HG03439 (cell line): ENCODE measurements at regions not wholly inside any gene's neighbourhood (a gene's known extent, or its start where the extent isn't known, plus 50 kb on each side); places are given as distances from the start of the nearest gene placed in this dataset.
A peak's percentile ranks its signal among the peaks of the same experiment; 100 is the strongest.

Experiments
- ATAC-seq: cut with Tn5 transposase; IDR thresholded peaks from one replicate; pipeline ENCODE4 v1.9.1; 2021; ENCODE audit warnings: mild to moderate bottlenecking, moderate library complexity; ENCODE audit not compliant: unreplicated experiment

DNA sequence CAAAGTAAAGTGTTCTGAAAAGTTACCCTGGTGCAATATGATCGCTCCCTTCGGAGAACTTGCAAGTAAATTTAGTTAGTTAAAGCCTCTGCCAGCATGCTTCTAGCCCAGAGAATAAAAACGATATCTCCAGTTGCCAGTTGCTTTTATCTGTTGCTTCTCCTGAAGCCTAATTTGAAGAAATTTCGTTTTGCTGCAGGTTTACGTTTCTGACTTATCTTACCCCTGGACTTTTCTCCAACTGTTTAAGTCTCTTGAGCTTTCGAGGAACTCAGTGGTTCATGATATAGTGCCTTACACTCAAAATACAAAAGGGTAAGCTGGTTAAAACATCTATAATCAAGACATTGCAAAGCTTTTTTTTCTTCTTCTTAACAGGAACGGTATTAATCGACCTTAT lies 131.1 kb downstream of the FAM161A start:
- ATAC-seq, result no peak

DNA sequence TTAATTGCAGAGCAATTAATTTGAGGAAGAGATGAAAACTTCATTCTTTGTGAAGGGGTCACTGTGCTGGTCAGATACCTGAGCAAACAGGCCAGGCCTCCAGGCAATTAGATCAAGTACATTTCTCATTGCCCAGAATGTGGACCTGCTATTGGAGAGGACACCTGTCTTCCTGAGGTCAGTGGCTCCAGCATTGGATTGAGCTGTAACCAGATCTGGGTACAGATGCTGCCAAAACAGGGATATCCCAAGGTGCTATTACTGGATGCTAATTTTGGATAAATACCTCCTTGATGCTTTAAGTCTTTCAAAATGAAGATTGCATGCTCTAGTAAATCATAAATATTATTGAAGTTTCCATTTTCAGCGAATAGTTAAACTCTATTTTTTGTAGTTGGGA lies 131.5 kb downstream of the FAM161A start:
- no peak for ATAC-seq

DNA sequence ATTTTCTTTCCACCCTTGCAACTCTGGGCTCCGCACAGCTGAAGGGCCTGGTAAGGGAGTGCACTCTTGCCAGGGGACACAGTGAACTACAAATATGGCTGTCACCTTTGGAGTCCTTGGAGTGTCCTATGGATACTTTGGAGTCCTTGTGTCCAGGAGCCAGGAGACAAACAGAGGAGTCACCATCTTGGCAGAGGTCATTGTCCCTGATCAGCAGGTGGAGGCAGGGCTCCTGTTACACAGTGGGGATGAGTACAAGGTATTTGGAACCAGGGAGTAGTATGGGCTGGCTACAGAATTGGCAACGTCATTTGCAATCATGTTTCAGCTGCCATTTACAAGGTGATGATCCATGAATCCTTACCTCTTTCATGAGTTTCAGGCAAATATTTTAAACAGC lies 132.5 kb downstream of the FAM161A start:
- no peak for ATAC-seq

DNA sequence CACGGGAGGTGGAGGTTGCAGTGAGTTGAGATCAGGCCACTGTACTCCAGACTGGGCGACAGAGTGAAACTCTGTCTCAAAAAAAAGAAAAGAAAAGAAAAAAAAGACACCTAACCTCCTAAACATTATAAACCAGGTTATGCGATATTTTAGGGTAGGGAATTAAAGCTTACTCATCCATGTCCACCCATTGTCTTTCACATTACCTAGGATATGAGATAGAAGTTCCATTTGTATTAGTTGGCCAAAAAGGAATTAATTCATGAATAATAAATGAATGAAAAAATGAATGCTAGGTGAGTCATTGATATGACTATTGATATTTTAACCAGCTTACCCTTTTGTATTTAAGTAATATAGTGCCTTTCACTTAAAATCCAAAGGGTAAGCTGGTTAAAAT lies 132.9 kb downstream of the FAM161A start:
- no peak for ATAC-seq

DNA sequence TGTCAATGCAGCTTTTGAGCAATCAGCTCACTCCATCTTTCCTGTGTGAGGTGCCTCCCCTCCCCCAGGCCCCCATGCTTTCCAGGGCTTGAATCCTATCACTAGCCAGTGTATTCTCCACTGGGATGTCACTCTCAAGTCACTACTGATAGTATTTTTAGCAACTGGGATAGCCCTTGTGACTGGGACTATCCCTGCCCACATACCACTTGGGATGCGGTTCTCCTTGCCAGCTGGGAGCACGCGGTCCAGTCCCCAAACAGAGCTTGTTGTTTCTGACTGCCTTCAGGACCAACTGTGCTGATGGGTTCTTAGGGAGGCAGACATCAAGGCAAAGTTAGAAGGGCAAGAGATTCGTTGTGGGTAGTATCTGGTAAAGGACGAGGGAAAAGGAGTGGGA lies 134.9 kb downstream of the FAM161A start:
- no peak for ATAC-seq

DNA sequence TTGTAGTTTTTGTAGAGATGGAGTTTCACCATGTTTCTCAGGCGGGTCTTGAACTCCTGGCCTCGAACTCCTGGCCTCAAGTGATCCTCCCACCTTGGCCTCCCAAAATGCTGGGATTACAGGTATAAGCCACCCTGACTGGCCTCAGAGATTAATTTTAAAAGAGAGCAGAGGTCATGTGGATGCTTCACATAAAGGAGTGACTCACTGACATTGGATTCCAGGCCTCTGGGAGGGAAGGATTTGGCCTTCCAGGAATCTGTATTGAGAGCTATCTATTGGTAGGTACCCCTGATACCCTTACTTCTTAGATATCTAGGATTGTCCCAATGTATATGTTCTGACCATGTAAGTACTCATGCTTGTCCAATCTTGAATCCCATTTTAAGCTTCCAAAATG lies 138.4 kb downstream of the FAM161A start:
- ATAC-seq, result no peak

DNA sequence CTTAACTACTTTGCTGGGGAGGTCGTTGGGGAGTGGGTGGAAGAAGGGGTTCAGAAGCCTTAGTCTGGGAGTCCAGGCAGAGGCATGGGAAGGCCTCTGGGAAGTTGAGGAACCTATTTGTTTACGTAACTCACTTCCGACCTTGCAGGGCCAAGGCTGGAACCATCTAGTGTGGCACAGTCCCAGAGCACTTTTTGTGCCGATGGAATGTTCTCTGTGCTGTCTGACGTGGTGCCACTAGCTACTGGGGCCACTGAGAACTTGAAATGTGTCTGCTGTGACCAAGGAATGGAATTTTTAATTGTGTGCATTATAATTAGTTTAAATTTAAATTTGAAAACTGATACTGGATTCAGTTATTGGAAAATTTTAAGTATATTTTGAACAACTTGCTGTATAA lies 139.7 kb downstream of the FAM161A start:
- no peak for ATAC-seq

DNA sequence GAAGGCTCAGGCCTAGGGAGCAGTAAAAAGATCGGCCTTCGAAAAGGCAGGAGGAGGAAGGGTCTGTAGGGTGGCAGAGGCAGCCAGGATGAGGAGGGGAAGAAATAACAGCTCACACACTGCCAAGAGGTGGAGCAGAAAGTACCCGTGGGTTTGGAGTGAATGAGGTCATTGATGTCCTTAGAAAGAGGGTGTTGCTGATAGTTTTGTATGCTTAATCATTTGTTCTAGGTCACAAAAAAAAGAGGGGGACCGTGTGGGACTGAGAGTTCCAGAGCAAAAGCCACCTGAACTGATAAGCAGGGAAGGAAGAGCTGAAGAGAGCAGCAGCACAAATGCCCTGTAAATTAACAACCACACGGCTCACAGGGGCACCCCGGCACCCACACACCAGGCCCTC lies 140.4 kb downstream of the FAM161A start:
- no peak for ATAC-seq

DNA sequence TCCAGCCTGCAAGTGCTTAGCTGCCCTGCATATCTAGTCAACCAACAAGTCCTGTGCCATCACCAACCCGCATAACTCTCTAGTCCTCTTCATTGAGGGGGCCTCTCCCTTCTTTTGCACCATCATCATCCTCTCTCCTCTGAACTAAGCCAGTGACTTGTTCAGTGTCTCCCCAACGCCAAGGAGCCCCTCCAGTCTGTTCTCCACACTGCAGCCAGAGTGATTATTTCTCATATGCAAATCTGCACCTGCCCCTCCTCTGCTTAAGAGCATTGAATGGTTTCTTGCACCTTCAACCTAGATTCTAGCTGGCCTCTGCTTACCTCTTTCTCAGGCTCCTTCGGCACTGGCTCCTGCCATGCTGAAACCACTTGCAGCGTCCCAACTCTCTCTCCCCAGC lies 141.8 kb downstream of the FAM161A start:
- ATAC-seq, result no peak

DNA sequence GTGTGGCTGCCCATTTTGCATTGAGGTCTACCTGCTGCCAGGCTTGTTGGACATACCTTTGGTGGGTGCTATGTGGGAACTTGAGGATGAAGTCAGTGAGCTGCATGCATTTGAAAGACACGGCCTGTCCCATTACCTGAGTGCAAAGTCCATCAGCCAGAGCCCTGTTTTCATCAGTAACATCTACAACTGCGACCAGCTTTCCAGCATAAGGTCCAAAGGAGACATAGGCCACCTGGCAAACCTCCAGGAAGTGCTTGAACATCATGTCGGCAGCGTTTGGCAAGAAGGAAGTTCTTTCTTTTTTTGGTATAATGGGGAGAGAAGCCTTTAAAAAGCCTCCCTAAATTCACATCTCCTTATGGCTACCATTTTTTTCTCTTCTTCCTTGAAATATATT lies 143.1 kb downstream of the FAM161A start:
- no peak for ATAC-seq

DNA sequence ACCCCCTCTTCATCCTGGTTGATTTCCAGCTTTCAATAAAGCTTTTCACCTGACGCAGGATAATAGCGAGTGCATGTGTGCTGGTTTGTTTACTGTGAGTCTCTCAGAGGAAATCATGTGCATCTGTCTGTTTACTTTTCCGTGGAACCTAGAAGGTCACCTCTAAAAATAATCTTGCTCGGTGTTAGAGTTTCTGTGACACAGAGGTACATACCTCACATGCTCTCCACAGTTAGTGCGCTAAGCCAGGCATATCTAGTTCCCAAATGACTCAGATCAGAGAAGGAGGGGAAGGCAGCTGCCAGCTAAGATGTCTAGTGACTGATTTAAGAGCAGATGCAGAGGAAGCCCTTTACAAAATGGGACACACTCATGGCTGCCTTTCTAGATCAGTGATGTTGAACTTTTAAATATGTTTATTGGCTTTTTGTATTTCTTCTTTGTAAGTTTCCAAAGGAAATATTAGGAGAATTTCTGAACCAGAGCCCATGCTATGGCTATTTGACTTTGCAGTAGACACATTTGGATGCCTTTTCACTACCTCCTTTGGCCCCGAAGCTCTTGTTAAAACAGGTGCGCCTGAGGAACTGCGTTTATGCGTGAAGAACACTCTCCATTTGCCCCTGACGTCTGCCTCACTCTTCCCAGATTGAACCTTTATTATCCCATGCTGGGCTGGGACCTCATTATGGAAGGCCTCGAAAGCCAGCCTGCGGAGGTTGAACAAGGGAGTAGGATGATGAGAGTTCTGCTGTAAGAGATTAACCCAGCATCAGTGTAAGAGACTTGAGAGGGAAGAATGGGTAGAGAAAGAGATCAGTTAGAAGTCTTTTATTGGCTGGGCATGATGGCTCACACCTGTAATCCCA lies 145.6 kb downstream of the FAM161A start:
- ATAC-seq, result peak; percentile 99

DNA sequence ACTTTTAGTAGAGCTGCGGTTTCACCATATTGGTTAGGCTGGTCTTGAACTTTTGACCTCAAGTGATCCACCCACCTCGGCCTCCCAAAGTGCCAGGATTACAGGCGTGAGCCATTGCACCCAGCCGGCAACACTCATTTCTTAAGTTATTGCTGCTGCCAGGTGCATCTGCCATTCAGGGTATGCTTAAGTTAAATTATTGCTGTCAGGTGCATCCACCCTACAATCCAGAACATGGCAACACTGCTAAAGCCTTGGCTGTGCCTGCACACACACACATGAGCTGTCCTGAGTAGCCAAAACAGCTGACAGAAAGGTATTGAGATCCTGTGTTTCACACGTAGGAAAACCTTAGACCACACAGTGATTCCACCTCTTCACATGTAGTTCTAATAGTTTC lies 148.2 kb downstream of the FAM161A start:
- ATAC-seq, result no peak

DNA sequence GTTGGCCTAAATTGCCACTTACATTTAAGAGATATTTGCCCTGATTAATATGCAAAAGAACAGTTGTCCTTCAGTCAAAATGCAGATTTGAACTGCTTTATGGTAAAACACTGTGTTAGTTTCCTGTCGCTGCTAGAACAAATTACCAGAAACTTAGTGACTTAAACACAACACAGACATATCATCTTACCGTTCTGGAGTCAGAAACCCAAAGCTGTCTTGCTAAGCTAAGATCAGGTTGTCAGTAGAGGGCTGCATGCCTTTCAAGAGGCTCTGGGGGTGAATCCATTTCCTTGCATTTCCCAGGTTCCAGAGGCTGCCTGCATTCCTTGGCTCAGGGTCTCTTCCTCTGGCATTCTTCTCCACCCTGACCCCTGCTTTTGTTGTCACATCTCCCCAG lies 149.5 kb downstream of the FAM161A start:
- ATAC-seq, result no peak

DNA sequence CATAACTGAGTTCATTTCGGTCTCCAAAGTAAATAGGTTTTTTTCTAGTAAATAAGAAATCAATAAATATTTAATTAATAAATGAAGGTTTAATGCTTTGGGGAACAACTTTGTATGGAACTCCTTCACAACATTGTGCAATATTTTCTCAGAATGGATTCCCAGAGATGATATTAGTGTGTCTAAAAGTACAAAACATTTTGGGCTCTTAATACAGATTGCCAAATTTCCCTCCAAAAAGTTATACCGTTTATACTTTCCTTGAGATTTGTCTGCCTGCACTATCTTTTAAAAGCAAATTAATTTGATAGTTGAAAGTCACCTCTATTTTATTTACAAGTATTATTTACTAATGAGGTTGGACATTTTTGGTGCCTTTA lies 151.8 kb downstream of the FAM161A start:
- ATAC-seq, result no peak

DNA sequence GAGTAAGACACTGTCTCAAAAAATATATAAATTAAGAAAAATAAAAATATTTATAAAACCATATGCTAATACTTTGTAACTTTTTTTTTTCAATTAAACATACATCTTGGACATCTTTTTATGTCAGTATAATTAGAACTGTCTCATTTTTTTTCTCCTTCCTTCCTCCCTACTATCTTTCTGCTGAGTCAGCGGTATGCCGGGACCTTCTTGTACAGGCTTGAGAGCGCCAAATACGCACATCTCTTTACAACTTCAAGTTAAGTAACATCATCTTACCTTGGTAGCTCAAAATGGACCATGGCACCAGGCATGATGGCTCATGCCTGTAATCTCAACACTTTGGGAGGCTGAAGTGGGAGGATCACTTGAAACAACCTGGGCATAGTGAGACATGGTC lies 153.4 kb downstream of the FAM161A start:
- ATAC-seq, result no peak

DNA sequence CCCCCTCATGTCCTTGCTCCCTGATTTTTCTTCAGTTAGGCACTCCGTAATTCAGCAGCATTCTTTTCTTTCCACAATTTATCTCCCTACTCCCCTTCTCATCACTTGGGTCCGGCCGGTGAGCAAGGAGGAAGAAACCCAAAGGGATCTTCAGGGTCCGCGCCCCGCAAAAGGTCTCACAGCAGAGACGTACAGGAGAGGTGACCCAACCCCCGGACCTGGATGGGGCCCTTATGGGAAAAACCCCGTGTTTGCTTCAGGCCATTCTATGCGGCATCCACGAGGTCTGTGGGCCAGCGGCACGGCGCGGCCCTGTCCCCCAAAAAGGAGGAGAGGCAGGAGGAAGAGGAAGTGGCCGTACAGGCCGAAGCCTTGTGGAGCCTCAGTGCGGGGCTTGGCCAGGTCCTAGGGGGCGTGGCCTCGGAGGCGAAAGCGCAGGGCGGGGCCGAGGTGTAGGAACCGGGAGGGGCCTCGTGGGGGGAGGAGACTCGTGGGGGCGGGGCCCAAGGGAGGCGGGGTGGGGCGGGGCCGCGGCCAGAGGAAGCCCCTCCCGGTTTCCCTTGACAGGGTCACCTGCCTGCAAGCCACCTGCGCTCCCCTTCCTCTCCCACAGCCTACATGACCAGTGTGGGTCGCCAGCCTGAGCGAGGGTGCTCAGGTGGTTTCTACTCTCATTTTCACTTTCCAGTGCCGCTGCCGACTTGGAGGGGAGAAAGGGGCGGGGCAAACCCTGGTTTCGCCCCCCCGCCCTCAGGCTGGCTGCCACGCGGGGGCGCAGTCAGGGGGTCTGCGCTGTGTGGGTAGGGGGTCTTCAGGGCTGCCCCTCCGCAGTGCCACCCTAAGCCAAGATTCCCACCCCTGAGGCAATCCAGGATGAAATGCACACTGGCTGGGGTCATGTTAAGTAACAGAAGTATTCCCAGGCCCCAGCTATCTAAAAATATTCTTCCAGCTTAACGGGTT lies 156.4 kb upstream of the XPO1 start:
- ATAC-seq, result peak; percentile 96

DNA sequence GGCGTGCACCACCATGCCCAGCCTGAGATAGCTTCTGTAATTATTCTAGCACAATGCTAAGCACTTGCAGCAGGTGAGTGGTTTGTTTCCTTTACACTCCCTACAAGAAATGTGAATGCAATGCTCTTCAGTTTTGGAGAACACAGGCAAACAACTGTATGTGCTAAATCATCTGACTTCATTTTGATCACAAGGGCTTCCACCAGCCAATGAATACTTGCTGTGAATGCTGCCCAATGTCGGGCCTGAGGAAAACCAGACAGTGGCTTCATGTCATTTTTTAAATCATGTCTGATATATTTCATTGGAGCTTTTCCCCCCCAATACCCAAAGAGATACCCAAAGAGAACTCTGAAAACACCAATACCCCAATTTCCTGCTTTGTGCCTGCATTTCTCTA lies 155.6 kb upstream of the XPO1 start:
- no peak for ATAC-seq

DNA sequence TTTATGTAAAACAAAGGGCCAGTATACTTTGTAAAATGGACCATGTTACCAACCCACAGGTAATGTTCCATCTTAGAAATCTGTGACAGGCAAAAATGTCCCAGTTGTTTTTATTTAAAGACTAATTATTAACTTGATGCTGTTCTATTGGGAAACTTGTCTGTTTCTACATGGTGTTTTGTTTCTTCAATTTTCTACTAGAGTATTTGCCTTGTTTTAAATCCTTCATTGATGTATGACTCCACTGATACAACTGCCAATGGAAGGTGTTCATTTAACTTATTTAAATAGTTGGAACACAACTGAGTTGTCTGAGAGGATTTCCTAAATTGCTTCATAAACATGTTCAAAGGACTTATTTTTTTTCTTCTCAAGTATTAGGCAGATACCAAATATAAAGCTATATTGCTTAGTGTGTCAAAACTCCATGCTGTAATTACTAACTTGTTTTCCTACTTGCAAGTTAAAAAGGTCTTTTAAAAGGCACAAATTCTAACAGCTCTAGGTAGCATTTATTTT lies 152.0 kb upstream of the XPO1 start:
- no peak for ATAC-seq

DNA sequence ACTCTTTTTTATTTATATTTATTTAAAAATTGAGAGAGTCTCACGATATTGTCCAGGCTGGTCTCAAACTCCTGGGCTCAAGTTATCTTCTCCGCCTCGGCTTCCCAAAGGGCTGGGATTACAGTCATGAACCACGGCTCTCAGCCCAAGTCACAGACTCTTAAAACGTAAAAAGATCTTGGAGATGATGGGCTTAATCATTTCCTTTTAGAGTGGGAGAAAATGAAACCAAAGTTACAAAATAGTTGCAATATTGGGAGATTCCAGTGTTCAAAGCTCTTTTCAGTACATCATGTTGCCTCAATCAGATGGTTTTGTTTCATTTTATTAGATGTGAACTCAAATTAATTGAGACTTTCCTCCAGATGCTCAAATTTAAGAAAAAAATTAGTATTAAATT lies 151.4 kb upstream of the XPO1 start:
- no peak for ATAC-seq

DNA sequence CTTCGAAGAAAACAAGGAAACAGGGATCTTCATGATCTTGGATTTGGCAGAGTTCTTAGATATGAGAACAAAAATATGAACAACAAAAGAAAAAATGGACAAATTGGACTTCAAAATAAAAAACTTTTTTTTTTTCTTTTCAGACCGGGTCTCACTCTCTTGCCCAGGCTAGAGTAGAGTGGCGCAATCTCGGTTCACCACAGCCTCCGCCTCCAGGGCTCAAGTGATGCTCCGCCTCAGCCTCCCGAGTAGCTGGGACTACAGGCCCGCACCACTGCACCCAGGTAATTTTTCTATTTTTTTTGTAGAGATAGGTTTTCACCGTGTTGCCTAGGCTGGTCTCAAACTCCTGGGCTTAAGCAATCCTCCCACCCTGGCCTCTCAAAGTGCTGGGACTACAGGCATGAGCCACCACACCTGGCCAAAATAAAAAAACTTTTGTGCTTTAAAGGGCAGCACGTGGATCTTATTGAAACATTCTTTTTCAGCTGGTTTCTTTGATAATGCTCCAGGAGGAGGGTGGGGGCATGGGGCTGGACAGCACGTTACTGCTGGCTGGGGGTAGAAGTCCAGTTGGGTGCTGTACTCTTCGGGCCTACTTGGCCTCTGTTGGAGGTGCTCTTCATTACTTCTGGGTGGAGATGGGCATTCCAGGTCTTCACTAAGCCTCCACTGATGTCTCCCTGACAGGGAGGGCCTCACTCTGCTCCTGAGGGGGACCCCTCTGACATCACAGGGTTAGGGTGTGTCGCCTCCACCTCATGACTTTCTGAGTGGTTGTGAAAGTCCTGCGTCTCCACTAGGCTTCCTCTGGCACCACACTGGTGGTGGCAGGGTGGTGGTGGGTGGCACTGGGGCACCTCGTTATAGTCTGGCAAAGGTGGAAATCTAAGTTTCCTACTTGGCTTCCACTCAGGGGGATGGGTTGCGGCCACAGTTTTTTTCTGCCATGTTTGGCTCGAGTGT lies 150.5 kb upstream of the XPO1 start:
- ATAC-seq, result no peak

DNA sequence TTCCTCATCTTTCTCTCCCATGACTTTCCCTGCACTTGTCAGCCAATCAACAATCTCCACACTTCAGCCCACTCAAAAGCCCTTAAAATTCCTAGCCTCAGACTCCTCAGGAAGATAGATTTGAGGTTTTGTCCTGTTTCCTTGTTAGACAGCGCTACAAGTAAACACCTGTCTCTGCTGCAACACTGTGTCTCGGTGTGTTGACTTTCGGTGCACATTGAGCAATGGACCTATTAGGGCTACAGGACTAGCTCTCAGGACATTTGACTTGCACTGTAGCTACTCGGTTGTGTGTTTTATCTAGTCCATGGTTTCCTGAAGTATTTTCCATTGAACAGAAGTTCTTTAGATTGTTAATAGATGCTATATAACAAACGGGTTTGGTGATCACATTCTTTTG lies 140.9 kb upstream of the XPO1 start:
- no peak for ATAC-seq
